SU-DHL-6 (cell line): ENCODE measurements at regions not wholly inside any gene's neighbourhood (a gene's known extent, or its start where the extent isn't known, plus 50 kb on each side); places are given as distances from the start of the nearest gene placed in this dataset.

Experiments
- CTCF ChIP-seq: fragments of 200-600 bp; sonication (generic); IDR thresholded peaks from one replicate; pipeline ENCODE4 v1.5.1; 2017; ENCODE audit warnings: antibody characterized with exemption, mild to moderate bottlenecking, low read length, moderate library complexity; ENCODE audit not compliant: insufficient read depth, poor library complexity, severe bottlenecking
- EZH2phosphoT487 ChIP-seq: fragments of 200-600 bp; sonication (generic), shearing (Covaris generic); conservative IDR thresholded peaks from 2 replicates; pipeline ENCODE4 v1.6.1; 2018; ENCODE audit warnings: mild to moderate bottlenecking, antibody characterized with exemption, low read length, moderate library complexity, mixed read lengths

GRCh38 chr1:234756066-234756774 lies 146.2 kb upstream of the IRF2BP2 start:
- TF ChIP-seq CTCF: no peak
- TF ChIP-seq EZH2phosphoT487: no peak
